Calu3 (cell line): ENCODE measurements at regions not wholly inside any gene's neighbourhood (a gene's known extent, or its start where the extent isn't known, plus 50 kb on each side); places are given as distances from the start of the nearest gene placed in this dataset.

Source experiments
- BruUV-seq: library from RNA; stranded (reverse); fragments of 400-500 nt; replicated peaks from 2 replicates; lab custom pipeline; 2021; lab: Mats Ljungman, UMichigan
- CTCF ChIA-PET: fragments of 300-600 bp; sonication (Branson Sonifier 250); formaldehyde crosslinking; loops from one replicate; lab custom pipeline; 2022; ENCODE audit warnings: antibody characterized with exemption; lab: Charles Lee
- DNase-seq: peaks from one replicate; pipeline ENCODE4 v3.0.0; 2022
- H3K27ac Mint-ChIP-seq: one replicate; pipeline ENCODE4 v1.8.0; 2022; ENCODE audit warnings: mixed read lengths; ENCODE audit not compliant: unreplicated experiment
- H3K27me3 Mint-ChIP-seq: one replicate; pipeline ENCODE4 v1.8.0; 2022; ENCODE audit warnings: mixed read lengths; ENCODE audit not compliant: unreplicated experiment
- H3K36me3 Mint-ChIP-seq: one replicate; pipeline ENCODE4 v1.8.0; 2022; ENCODE audit warnings: mild to moderate bottlenecking, moderate library complexity, mixed read lengths; ENCODE audit not compliant: insufficient read depth, unreplicated experiment
- H3K4me1 Mint-ChIP-seq: one replicate; pipeline ENCODE4 v1.8.0; 2022; ENCODE audit warnings: mild to moderate bottlenecking, low read depth, mixed read lengths; ENCODE audit not compliant: unreplicated experiment
- H3K4me3 Mint-ChIP-seq: one replicate; pipeline ENCODE4 v1.8.0; 2022; ENCODE audit warnings: mild to moderate bottlenecking, low read depth, moderate library complexity, mixed read lengths; ENCODE audit not compliant: unreplicated experiment
- H3K9me3 Mint-ChIP-seq: one replicate; pipeline ENCODE4 v1.8.0; 2022; ENCODE audit warnings: low read depth, mixed read lengths; ENCODE audit not compliant: unreplicated experiment
- CTCF ChIP-seq: fragments of 200-600 bp; IDR thresholded peaks from one replicate; pipeline ENCODE4 v1.8.0; 2022; ENCODE audit warnings: antibody characterized with exemption; ENCODE audit not compliant: unreplicated experiment
- intact Hi-C: fragments of 100-400 bp; cut with micrococcal nuclease; formaldehyde crosslinking; loops from one replicate; pipeline ENCODE4 v1.10.0; 2022; ENCODE audit not compliant: unreplicated experiment

GRCh38 chr2:219947575-219947974, 320.1 kb downstream of the SLC4A3 start:
- no peaks in the 10 kb centered on the region for H3K27me3 Mint-ChIP-seq
- no peak overlapping the region for H3K4me3 Mint-ChIP-seq
- CTCF ChIA-PET: no interaction called here
- TF ChIP-seq CTCF: no peak
- H3K4me1 Mint-ChIP-seq: no peaks in the 10 kb centered on the region
- no peak for DNase-seq
- no peaks in the 10 kb centered on the region for H3K36me3 Mint-ChIP-seq
- H3K9me3 Mint-ChIP-seq: no peaks in the 10 kb centered on the region
- no TSS peak for BruUV-seq
- no peak overlapping the region for H3K27ac Mint-ChIP-seq
- intact Hi-C loops: no loop called here

GRCh38 chr2:219949053-219949452, 321.6 kb downstream of the SLC4A3 start:
- no peaks in the 10 kb centered on the region for H3K36me3 Mint-ChIP-seq
- H3K27me3 Mint-ChIP-seq: no peaks in the 10 kb centered on the region
- H3K9me3 Mint-ChIP-seq: peaks cover 3% of the 10 kb centered on the region
- CTCF ChIA-PET: interaction anchor here (0.6 kb wide), 1 partner anchor 10 kb away, joined by 3 read pairs; no protein-coding TSS in a partner anchor
- TF ChIP-seq CTCF: no peak
- BruUV-seq: no TSS peak
- no peak for DNase-seq
- intact Hi-C loops: no loop called here
- H3K4me3 Mint-ChIP-seq: no peak overlapping the region
- no peak overlapping the region for H3K27ac Mint-ChIP-seq
- no peaks in the 10 kb centered on the region for H3K4me1 Mint-ChIP-seq

GRCh38 chr2:219951099-219951498, 323.7 kb downstream of the SLC4A3 start:
- Mint-ChIP-seq H3K4me1 (no peaks in the 10 kb centered on the region), H3K36me3 (no peaks in the 10 kb centered on the region), H3K27me3 (no peaks in the 10 kb centered on the region), H3K27ac (no peak overlapping the region), H3K9me3 (peaks cover 3% of the 10 kb centered on the region), H3K4me3 (no peak overlapping the region)
- CTCF ChIA-PET: no interaction called here
- intact Hi-C loops: no loop called here
- no peak for TF ChIP-seq CTCF
- no TSS peak for BruUV-seq
- DNase-seq: no peak

GRCh38 chr2:219954331-219954730, 326.9 kb downstream of the SLC4A3 start:
- no peak for TF ChIP-seq CTCF
- Mint-ChIP-seq H3K27ac (no peak overlapping the region), H3K4me3 (no peak overlapping the region), H3K4me1 (no peaks in the 10 kb centered on the region), H3K27me3 (no peaks in the 10 kb centered on the region), H3K9me3 (peaks cover 3% of the 10 kb centered on the region), H3K36me3 (no peaks in the 10 kb centered on the region)
- no TSS peak for BruUV-seq
- intact Hi-C loops: no loop called here
- DNase-seq: no peak
- CTCF ChIA-PET: no interaction called here
